GM18868 (cell line): ENCODE measurements at regions not wholly inside any gene's neighbourhood (a gene's known extent, or its start where the extent isn't known, plus 50 kb on each side); places are given as distances from the start of the nearest gene placed in this dataset.
A peak's percentile ranks its signal among the peaks of the same experiment; 100 is the strongest.

ENCODE experiments used
- ATAC-seq: cut with Tn5 transposase; IDR thresholded peaks from one replicate; pipeline ENCODE4 v1.9.1; 2021; ENCODE audit warnings: mild to moderate bottlenecking, moderate library complexity; ENCODE audit not compliant: unreplicated experiment

GRCh38 chr15:47473832-47474231, 243.5 kb upstream of the SEMA6D start:
- ATAC-seq, result no peak

DNA sequence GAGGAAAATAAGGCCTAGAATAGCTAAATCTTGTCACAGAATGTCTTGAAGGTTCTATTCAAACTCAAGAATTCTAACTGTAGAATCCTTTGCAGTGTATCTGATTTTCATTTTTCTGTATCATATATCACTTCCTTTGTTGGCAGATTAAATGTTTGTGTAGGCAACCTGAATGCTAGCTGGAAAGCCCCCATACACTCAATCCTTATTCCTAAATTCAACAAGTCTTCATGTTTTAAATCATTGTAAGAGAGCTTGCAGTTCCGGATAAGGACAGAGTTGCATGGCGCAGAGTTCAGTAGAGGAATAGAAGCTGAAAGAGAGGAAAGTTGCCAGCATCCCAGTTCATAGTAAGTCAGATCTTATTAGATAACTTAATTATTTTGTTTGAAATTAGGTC, 242.0 kb upstream of the SEMA6D start:
- ATAC-seq, result no peak

DNA sequence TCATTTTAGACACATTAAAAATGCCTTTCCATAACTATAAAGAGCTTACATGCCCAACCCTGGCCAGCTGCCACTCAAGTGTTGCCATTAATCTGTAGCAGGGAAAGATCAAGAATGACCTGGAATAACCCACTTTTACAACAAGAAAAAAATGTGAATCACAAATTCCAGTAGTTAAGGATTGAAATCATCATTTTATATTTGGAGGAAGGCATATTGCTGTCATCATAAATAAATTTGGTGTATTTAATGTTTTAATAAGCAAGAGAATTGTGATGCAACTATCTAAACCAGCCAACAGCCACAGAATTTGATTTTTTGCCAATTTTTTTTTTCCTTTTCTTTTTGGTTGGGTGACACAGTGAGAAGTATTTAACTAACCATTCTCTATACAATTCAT, 240.0 kb upstream of the SEMA6D start:
- ATAC-seq, result no peak

GRCh38 chr15:47484059-47484458, 233.2 kb upstream of the SEMA6D start:
- no peak for ATAC-seq

- ATAC-seq, result no peak
Measured at GRCh38 chr15:47484997-47485396, 232.3 kb upstream of the SEMA6D start.

DNA sequence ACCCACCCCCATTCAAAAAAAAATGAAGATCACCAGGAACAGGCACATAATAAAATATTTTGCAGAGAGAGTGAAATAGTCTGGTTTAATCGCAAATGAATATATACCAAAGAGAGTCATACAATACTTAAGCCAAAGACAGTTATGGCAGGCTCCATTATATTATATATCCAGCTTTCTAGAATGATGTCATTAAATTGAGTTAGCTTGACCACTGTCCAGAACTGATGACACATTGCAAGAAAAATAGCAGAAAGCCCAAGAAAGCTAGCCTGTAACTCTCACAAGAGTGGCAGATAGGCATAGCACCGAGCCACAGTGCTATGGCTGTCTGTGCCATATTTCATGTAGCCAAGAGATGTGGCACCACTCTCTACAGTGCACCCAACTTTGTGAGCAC, 231.9 kb upstream of the SEMA6D start:
- ATAC-seq, result no peak

DNA sequence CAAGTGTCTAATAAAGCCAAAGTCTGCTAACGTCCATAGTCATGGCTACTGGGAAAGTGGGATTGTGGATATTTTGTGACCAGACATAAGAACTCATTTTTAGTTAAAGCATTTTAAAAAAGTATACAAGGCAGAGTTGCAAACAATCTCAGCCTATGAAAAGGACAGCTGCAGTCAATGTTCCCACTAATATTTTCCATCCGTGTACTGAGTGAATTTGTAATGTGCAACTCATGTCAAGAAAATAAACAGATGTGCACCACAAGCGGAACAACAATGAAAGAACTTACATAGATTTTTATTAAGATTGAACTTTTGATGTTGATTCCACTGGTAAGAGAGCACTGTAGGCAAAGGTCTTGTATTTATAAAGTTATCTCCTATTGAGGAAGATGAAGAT, 231.3 kb upstream of the SEMA6D start:
- no peak for ATAC-seq

DNA sequence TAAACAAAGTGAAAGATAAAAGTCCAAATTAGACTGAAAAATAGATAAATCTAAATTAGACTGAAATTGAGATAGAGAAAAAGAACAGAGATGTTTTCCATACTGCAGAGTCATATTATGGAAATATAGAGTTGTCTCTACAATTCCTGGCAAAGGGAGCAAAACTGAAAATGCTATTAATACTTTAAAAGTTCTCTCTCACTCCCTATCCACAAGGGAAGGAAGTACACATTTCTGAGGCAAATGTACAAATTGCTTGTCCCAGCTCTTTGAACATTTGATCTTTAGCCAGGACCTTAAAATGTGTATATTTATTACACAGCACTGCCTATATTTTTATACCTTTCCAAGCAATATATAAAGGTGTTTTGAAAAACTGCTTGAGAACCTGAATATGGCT, 225.1 kb upstream of the SEMA6D start:
- ATAC-seq, result no peak

DNA sequence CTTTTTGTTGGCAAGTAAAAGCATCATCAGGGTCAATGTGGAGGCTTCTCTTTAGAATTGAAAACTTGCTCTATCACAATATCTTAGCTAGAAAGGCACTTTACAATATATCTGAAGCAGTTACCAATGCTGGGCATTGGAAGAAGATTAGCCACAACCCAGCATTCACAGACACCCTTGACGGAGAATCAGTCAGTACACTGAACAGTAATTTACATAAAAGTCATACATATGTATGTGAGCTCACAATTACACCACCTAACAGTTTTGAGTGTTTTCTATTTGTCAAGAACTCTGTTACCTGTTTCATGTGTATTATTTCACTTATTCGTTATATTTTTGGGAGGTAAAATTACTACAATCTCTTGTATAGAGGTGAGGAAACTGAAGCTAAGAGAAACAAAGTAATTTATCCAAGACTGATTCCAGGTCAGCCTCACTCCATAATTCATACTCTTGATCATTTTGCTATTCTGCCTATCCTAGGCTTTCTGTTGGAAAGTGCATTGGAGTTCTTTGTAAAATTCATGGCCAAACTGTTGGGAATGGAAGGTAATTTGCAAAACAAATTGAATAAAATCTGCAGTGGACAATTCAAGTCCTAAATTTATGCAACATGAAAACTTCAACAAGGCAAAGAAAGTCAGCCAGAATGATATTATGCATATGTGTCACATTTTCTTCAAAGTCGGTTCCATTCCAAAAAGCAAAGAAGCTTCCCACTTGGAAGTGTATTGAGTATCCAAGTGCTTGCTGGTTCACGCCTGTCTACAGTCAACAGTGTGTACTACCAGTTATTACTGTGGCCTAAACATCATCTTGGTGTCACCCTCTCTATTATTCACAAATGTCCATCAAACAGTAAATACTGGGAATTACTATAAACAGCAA, 223.7 kb upstream of the SEMA6D start:
- no peak for ATAC-seq

DNA sequence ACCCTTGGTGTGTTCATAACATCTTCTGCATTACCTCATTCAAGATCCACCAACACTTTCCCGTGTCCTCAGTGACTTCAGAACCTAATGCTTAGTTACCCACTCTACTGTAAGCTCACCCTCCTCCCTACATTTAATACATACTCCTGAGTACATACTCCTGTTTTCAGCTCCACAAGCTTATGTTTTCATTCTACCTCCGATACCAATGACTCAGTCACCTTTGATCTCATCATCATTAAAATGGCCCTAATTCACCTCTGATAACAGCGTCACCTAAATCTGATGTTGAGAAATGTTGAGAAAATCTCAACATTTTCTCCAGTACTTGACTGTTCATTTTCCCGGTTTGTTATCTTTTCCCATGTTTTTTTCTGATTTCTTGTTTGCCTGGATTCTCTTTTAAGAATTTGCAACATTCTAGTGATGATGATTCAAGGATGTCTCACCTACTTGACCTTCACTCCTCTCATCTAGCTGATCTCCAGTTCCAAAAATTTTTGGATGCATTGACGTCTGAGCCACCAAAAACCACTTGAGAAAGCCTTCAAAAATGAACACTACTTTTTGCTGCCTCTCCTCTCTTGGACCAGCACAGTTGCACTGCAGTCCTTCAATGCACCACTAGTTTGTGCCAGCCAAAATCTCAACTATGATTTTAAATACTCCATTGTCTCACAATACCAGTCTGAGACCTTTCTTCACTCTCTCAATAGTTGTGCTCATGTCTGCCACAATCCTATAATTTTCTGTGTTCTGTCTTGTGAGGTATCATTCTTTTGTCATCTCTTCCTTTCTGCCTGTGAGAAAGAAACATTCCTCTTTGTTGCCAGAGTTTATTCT, 220.7 kb upstream of the SEMA6D start:
- no peak for ATAC-seq

DNA sequence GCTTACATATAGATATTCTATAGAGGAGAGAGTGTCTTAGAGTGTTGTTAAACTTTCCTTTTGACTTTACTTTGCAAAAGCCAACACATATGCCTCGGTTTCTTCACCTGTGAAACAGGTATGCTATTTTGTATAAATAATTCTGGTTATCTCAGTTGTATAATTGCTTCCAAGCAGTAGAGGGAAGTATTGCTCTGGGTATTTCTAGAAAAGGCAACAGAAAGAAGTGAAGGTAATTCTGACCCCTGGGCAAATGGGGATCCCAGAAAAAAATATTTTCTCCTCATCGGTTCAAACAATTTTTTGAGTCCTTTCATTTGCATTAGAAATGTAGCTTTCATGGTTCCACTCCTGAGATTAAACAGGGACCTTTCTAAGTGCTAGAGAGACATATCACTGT, 216.5 kb upstream of the SEMA6D start:
- no peak for ATAC-seq

DNA sequence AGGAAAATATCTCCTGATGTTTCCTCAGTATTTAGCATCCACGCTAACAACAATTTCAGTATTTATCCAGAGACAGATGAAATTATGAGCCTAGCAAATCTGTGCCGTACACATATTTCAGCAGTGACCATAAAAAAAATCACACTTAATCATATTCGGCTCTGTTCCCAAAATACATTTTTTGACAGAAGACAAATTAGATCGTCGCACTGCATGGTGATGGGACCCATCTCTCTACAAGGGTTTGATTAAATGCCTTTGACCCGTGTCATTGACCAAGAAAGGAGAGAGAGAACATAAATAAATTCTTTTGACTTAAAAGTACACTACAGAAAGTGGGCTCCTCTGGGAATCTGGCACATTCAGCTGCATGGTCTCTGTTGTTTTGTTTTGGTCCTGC, 215.3 kb upstream of the SEMA6D start:
- ATAC-seq, result no peak

GRCh38 chr15:47503876-47504275, 213.4 kb upstream of the SEMA6D start:
- peak; percentile 14 for ATAC-seq

GRCh38 chr15:47504624-47505256, 212.6 kb upstream of the SEMA6D start:
- peak; percentile 72 for ATAC-seq

- no peak for ATAC-seq
Measured at GRCh38 chr15:47505712-47506328, 211.5 kb upstream of the SEMA6D start.

- ATAC-seq, result no peak
Measured at GRCh38 chr15:47506329-47507100, 210.8 kb upstream of the SEMA6D start.

- no peak for ATAC-seq
Measured at GRCh38 chr15:47507221-47507985, 209.9 kb upstream of the SEMA6D start.

DNA sequence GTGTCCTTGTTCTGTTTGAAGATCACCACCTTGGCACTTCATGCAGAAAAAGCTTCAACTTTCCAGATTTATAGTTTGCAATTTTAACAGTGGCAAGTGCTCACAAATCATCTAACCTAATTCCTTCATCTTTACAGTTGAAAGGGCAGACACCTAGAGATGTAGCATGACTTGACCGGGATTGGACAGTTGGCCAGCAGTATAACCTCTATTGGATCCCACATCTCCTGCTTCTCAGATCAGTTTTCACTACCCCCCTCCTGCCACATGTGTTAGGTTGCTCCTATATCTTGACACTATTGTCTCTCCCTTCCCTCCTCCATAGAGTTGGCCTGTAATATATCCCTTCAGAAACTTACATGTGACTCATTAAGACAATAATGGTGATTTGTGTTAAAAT, 206.0 kb upstream of the SEMA6D start:
- no peak for ATAC-seq

DNA sequence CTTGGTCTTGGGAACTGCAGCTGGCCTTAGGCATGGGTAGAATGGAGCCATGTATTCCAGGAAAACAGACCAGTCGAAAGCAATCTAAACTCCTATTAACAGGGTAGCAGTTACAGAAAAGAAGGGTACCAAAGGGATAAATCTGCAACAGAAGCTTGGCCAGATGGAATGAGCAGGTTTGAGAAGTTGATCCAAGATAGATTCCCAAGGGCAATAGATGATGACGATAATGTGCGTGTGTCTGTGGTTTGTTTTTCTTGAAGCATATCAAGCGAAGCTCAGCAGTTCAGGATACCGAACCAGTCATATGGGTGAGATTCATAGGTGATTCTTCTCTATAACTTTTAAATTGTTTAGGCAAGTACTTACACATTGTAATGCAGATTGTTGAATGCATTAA, 203.8 kb upstream of the SEMA6D start:
- ATAC-seq, result no peak

DNA sequence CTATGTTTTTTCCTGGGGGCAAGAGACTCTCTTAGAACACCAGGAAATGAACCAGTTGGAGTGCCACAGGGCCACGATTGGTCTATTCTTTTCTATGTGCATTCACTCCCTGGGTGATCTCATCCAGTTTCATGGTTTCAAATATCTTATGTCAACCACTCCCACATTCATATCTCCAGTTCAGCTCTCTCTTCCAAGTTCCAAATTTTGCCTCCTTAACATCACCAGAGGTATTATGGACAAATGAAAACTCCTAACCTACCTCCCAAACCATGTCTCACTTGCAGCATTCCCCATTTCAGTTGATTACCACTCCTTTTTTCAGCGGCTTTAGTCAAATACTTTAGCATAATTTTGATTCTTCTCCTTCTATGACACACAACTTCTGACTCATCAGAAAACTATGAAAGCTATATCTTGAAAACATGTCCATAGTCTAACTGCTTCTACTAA, 203.1 kb upstream of the SEMA6D start:
- ATAC-seq, result no peak
